ENCODE measurements at regions not wholly inside any gene's neighbourhood (a gene's known extent, or its start where the extent isn't known, plus 50 kb on each side); places are given as distances from the start of the nearest gene placed in this dataset.

GRCh38 chr5:104298518-104298917, 735.9 kb upstream of the NUDT12 start:
- no peak for DNase-seq (ENCODE audit: low read depth in 1 of 2, low spot score in 1 of 2)
- in situ Hi-C loops (cut with HindIII; ENCODE audit: low pct_unique_long_range_greater_than_20kb, low sequenced_read_pairs): no loop called here
- TF ChIP-seq JUND (IDR thresholded peaks at IDR 0.05; ENCODE audit: low read depth): no peak

DNA sequence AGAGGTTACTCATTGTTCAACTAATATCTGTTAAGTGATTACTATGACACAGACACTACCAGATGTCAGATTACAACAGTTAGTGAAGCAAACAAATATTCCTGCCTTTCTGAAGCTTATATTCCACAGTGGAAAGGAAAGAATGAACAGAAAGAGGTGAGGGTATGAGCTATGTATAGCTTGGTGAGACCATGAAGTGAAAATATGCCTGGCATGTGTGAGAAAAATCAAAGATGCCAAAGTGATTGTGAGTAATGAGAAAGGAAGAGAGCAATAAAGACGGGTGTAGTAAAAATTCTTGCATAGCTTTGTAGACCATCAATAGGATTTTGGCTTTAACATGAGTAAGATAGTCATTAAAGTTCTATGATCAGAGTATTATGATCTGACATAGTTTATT, 734.5 kb upstream of the NUDT12 start:
- no peak for DNase-seq (ENCODE audit: low read depth in 1 of 2, low spot score in 1 of 2)
- in situ Hi-C loops (cut with HindIII; ENCODE audit: low pct_unique_long_range_greater_than_20kb, low sequenced_read_pairs): no loop called here
- TF ChIP-seq JUND (IDR thresholded peaks at IDR 0.05; ENCODE audit: low read depth): no peak

DNA sequence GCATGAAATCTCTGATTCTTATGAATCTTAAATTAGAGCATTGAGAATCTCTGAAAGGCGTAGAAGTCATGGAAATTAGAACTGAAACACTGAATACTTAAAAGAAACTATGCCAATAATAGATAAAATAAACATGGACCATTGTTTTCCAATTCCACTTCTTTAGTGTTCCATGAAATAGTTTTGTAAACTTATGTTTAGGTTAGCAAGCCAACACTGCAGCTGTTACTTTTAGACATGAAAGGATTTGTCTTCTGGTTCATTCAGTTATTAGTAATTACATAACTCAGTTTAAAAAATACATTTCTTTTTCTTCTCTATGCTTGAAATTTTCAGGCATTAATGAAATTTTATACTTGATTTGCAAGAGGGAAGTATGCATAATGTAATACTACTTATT, 733.4 kb upstream of the NUDT12 start:
- in situ Hi-C loops (cut with HindIII; ENCODE audit: low pct_unique_long_range_greater_than_20kb, low sequenced_read_pairs): no loop called here
- no peak for DNase-seq (ENCODE audit: low read depth in 1 of 2, low spot score in 1 of 2)
- TF ChIP-seq JUND (IDR thresholded peaks at IDR 0.05; ENCODE audit: low read depth): no peak

GRCh38 chr5:104283136-104283535, 720.5 kb upstream of the NUDT12 start:
- in situ Hi-C loops (cut with HindIII; ENCODE audit: low pct_unique_long_range_greater_than_20kb, low sequenced_read_pairs): no loop called here
- TF ChIP-seq JUND (IDR thresholded peaks at IDR 0.05; ENCODE audit: low read depth): no peak

GRCh38 chr5:104273725-104274124, 711.1 kb upstream of the NUDT12 start:
- no peak for TF ChIP-seq JUND (IDR thresholded peaks at IDR 0.05; ENCODE audit: low read depth)
- DNase-seq (ENCODE audit: low read depth in 1 of 2, low spot score in 1 of 2): no peak
- in situ Hi-C loops (cut with HindIII; ENCODE audit: low pct_unique_long_range_greater_than_20kb, low sequenced_read_pairs): no loop called here

More at GRCh38 chr5:104283136-104283535, 720.5 kb upstream of the NUDT12 start:
- DNase-seq (ENCODE audit: low read depth in 1 of 2, low spot score in 1 of 2): no peak

DNA sequence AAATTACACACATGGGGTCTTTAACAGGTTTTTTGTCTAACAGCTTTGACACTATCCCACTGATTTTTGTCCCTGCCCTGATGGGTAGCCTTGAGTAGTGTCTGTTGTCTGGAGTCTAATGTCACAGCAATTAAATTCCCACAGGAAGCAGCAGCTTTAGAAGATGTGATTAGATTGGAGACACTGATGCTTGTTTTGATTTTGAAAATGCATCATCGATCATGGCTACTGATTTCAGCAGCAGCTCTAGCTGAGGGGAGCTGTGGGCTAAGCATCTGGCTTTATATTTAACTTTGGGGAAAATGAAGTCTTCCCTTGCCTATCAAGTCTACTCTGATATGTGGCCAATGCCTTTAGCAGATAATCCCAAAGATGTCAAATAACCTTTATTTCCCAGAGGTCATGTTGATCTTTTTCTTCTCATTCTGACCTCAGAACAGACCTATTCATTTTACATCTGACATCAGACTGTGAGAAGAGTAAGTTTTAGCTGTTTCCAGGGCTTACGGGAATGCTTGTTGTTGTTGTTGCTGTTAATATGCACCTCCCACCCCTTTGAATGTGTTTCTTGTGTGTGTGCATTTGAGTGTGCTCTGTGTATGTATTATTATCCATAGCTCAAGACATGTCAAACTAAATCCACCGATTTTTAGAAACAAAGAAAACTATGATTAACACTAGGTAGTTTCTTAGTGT, 704.9 kb upstream of the NUDT12 start:
- in situ Hi-C loops (cut with HindIII; ENCODE audit: low pct_unique_long_range_greater_than_20kb, low sequenced_read_pairs): no loop called here
- DNase-seq (ENCODE audit: low read depth in 1 of 2, low spot score in 1 of 2): no peak
- no peak for TF ChIP-seq JUND (IDR thresholded peaks at IDR 0.05; ENCODE audit: low read depth)

DNA sequence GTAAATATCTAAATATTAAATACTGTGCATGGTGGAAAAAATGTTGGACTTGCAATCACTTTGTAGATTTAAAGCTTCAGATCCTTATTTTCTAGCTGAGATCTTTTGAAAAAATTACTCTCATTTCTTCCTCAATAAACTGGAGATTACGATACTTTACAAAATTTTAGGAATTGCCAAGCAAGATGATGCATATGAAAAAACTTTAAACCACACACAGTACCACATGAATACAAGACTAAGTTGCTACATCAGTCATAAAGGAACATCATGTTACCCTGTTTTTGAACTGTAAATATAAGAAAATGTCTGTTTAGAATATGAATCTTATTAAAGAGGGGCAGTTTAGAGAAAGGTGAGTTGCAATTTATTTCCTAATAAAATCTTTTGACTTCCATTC, 703.6 kb upstream of the NUDT12 start:
- in situ Hi-C loops (cut with HindIII; ENCODE audit: low pct_unique_long_range_greater_than_20kb, low sequenced_read_pairs): no loop called here
- TF ChIP-seq JUND (IDR thresholded peaks at IDR 0.05; ENCODE audit: low read depth): no peak
- no peak for DNase-seq (ENCODE audit: low read depth in 1 of 2, low spot score in 1 of 2)

- in situ Hi-C loops (cut with HindIII; ENCODE audit: low pct_unique_long_range_greater_than_20kb, low sequenced_read_pairs): no loop called here
These were observed 703.0 kb upstream of the NUDT12 start for GRCh38 chr5:104265531-104266140.

DNA sequence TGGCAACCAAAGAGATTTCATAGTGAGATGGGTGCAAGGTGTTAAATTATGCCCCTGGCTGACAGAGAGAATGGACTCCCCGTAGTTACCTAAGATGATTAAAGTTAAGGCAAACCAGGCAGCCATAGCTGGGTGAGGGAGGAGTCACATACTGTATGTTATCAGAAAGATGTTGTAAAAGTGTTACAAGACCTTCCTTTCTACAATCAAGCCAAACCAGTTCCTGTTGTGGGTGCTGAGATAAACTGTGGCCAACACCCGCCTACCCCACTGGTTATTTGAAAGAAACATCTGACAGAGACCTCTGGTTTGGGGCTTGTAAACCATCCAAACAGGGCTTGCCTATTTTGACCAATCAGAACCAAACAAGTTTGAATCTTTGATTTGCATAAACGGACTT, 684.7 kb upstream of the NUDT12 start:
- no peak for DNase-seq (ENCODE audit: low read depth in 1 of 2, low spot score in 1 of 2)
- TF ChIP-seq JUND (IDR thresholded peaks at IDR 0.05; ENCODE audit: low read depth): no peak
- in situ Hi-C loops (cut with HindIII; ENCODE audit: low pct_unique_long_range_greater_than_20kb, low sequenced_read_pairs): no loop called here

More at GRCh38 chr5:104265531-104266140, 703.0 kb upstream of the NUDT12 start:
- no peak for TF ChIP-seq JUND (IDR thresholded peaks at IDR 0.05; ENCODE audit: low read depth)
- DNase-seq (ENCODE audit: low read depth in 1 of 2, low spot score in 1 of 2): no peak

DNA sequence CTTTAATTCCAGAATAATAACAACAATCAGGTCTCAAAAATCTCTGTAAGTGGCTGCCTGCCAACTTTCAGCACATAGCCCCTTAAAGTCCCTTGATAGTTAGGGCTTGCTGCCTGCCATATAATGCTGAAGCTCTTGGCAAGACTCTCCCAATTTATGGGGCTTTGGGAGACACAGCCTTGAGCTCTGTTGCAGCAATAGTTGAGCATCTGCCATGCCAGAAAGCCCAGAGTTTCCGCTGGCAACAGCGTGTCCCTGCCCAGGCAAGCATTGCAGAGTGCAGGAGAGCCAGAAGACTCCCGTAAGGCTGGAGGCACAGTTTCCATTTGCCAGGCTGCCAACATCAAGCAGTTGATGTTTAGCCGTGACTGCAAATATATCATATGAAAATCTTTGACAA, 678.5 kb upstream of the NUDT12 start:
- no peak for TF ChIP-seq JUND (IDR thresholded peaks at IDR 0.05; ENCODE audit: low read depth)
- in situ Hi-C loops (cut with HindIII; ENCODE audit: low pct_unique_long_range_greater_than_20kb, low sequenced_read_pairs): no loop called here
- no peak for DNase-seq (ENCODE audit: low read depth in 1 of 2, low spot score in 1 of 2)

DNA sequence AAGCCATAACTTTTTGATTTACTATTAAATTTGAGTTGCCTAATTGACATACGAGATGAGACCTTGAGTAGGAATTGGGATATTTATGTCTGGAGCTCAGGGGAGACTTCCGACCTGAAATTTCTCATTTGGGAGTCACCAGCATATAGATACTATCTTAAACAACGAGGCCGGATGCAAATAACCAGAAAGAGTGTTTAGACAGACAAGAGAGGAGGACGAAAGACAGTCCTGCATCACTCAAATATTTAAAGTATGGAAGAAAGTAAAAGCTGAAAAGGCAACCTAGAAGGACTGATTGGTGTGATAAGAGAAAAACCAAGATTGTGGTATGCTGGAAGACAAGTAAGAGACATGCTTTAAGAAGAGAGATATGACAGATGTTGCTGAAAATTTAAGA, 675.0 kb upstream of the NUDT12 start:
- no peak for TF ChIP-seq JUND (IDR thresholded peaks at IDR 0.05; ENCODE audit: low read depth)
- DNase-seq (ENCODE audit: low read depth in 1 of 2, low spot score in 1 of 2): no peak
- in situ Hi-C loops (cut with HindIII; ENCODE audit: low pct_unique_long_range_greater_than_20kb, low sequenced_read_pairs): no loop called here

DNA sequence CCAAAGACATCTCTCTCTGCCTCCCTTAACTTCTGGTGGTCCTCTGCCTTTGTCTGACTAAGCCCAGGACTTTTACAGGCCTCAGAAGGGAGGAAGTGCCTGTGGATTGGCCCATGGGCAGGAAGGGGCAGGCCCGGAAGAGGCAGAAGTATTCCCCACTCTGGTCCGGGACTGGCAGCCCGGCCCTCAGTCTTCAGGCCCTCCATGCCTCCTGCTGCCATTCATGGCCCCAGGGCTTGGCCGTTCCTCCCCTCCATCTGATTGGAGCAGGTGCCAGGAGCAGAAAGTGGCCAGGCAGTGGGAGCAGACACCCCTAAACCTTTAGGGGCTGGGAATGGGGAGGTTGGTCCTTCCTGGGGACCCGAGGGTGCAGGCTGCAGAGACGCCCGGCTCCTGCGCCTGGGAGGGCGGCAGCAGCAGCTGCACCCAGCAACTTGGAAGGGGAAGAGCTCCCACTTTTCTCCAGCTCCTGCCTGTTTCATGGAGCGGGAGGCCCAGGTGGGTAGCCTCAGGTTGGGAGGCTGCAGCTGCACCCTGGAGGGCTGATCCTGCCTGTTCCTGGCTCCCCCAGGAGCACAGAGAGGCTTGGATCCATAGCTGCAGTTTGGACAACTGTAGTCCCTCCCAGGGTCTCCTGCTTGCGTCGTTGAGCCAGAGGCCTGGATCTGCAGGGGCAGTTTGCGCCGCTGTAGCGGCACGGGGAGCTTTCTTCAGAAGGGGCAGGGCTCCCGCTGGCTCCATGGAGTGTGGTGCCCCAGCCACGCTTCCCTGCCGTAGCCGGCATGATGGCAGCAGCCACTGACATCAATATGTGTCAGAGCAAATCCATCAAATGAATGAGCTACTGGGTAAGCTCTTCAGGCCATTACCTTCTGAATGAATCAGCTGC, 661.5 kb upstream of the NUDT12 start:
- no peak for DNase-seq (ENCODE audit: low read depth in 1 of 2, low spot score in 1 of 2)
- no peak for TF ChIP-seq JUND (IDR thresholded peaks at IDR 0.05; ENCODE audit: low read depth)
- in situ Hi-C loops (cut with HindIII; ENCODE audit: low pct_unique_long_range_greater_than_20kb, low sequenced_read_pairs): no loop called here

DNA sequence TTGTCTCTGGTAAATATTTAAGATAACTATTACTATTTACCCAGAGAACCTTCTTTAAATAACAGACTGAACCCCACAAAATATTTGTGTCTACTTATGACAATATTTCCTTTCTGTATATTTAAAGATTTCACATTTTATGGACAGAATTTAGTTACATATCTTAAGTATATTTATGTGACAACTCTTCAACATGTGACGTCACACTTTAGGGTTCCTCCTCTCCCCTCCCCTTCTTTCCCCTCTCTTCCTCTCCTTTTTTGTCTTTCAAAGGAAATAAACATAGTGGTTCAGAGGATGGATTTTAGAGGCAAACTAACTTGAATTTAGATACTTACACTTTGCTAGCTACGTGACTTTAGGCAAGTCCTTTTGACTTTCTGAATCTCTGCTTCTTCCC, 655.6 kb upstream of the NUDT12 start:
- TF ChIP-seq JUND (IDR thresholded peaks at IDR 0.05; ENCODE audit: low read depth): no peak
- DNase-seq (ENCODE audit: low read depth in 1 of 2, low spot score in 1 of 2): no peak
- in situ Hi-C loops (cut with HindIII; ENCODE audit: low pct_unique_long_range_greater_than_20kb, low sequenced_read_pairs): no loop called here
